T47D (cell line): ENCODE measurements at regions not wholly inside any gene's neighbourhood (a gene's known extent, or its start where the extent isn't known, plus 50 kb on each side); places are given as distances from the start of the nearest gene placed in this dataset.

Experiments used
- DNase-seq, 2 experiments: peaks; one replicate each; pipeline versions ENCODE4 v3.0.0 to v3.0.0-alpha.2; 2011 to 2012; ENCODE audit warnings: low read depth in 1 of 2, low spot score in 1 of 2
- JUND ChIP-seq: IDR thresholded peaks from 2 replicates; pipeline ENCODE4 v1.6.1; 2012; ENCODE audit warnings: low read depth
- in situ Hi-C: cut with HindIII; loops from 2 replicates; pipeline ENCODE4 v1.10.0; 2016; ENCODE audit warnings: low sequenced_read_pairs, low pct_unique_long_range_greater_than_20kb

DNA sequence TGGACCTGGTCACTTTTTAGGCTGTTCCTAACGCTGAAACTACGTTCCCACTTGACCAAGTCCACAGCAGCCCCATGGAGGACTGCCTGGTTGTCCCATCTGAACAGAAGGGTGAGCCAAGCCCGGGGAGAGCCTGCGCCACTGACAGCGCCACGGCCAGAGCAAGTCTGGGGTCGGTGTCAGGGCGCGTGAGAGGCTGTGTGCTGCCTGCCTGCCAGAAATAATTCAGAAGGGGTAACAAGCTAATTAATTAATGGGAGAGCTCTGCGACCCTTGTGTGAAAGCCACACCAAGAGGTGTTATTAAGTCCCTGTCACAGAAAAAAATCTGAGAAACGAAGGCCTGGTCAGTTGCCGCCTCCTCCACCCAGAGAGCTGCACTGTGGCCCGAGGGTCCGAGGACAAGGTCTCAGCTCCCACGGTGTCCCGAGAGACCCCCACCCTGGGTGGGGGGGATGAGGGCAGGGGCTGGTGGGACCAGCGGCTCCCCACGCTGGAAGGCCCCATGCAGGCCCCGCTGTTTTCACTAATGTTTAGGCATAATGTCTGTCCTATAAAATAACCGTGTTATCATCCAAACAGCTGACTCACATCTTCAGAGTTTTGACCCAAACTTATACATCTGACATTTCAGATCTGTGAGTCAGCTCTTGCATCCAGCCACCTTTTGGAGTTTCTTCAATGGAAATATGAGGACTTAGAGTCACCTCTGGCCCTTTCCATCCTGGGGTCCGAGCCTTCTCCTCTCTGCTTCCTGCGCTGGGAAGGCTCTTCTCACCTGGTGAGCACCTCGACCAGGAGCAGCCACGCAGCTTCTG is 58.5 kb downstream of the DLL1 start:
- TF ChIP-seq JUND: no peak
- no peak for DNase-seq
- in situ Hi-C loops: no loop called here

DNA sequence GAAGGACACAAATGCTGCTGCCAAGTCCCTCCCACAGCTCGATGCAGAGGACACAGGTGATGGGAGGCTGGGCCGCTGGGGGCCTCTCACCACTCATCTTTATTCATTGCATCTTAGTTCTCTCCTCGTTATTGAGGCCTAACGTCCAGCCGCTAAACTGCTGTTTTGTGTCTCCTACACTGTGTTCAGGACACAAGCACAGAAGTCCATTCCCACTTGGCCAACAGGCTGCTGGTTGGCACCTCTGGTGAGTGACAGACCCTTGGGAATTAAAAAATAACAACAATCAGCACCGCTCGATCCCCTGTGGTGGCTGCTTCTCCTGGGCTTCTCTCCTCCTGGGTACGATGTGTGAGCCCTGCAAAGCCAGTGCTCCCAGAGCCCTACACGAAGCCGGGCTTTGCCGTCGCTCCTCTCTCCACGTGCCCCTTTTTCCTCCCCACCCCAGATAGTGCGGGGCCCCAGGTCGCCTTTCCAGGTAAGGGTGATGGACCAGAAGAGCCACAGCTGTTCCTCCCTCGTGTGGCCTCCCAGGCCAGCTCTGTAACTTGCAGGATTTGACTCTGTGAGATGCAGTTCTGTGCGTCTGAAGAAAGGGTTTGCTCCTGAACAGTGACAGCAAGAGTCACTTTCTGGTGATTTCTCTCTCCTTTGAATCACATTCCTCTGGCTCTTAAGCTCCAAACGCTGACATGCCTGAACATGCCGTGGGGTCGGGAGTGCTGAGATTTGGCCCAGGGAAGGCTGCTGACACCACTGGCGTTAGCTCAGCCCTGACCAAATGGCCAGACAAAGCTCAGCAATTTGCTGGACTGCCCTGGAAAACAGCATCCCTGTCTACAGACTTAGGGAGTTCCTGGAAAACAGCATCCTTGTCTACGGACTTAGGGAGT is 59.3 kb downstream of the DLL1 start:
- no peak for DNase-seq
- in situ Hi-C loops: no loop called here
- TF ChIP-seq JUND: no peak

- no peak for TF ChIP-seq JUND
- in situ Hi-C loops: no loop called here
- no peak for DNase-seq
These were observed 60.2 kb downstream of the DLL1 start for GRCh38 chr6:170230520-170231292.

- no peak for TF ChIP-seq JUND
These were observed 60.9 kb downstream of the DLL1 start for GRCh38 chr6:170229851-170230519.

DNA sequence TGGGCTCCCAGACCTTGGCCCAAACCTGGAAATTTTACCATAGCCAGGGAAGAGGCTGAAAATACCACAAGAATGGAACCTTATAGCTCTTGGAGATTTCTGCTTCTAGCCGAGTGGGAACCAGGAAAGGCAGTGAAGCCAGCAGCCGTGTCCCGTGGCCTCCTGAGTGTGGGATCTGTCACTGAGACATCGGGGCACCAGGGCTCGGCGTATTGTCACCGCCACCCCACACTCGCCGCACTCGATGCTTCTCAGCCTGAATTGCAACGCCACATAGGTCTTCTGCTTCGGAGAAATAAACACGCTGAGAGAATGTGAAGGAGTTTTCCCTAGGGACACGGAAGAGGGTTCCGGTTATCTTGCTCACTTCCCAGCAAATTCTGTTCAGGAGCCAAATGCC is 61.5 kb downstream of the DLL1 start:
- in situ Hi-C loops: no loop called here
- TF ChIP-seq JUND: no peak
- DNase-seq: no peak

More at GRCh38 chr6:170229851-170230519, 60.9 kb downstream of the DLL1 start:
- no peak for DNase-seq
- in situ Hi-C loops: no loop called here

DNA sequence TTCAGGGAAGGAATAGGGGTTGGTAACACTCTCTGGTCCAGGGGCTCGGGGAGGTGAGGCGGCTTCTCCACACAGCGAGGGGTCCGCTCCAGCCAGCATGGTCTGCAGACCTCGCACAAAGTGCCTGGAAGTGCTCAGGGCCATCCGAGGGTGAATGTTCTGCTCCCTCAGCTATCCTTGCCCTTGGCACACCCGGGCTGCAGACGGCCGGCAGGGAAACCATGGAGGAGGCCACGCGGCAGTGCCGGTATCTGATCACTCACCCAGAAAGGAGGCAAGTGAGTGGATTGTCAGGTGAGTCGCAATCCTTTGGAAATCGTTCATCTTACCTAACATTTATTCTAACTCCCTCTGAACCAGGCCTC is 62.0 kb downstream of the DLL1 start:
- no peak for TF ChIP-seq JUND
- DNase-seq: no peak
- in situ Hi-C loops: no loop called here

- in situ Hi-C loops: no loop called here
- TF ChIP-seq JUND: no peak
These were observed 62.6 kb downstream of the DLL1 start for GRCh38 chr6:170227996-170228945.

GRCh38 chr6:170227521-170227983 is 63.3 kb downstream of the DLL1 start:
- TF ChIP-seq JUND: no peak
- in situ Hi-C loops: no loop called here
- no peak for DNase-seq

More at GRCh38 chr6:170227996-170228945, 62.6 kb downstream of the DLL1 start:
- DNase-seq: no peak

GRCh38 chr6:170226647-170227046 is 64.2 kb downstream of the DLL1 start:
- DNase-seq: no peak
- in situ Hi-C loops: no loop called here
- no peak for TF ChIP-seq JUND

GRCh38 chr6:170225852-170226417 is 64.9 kb downstream of the DLL1 start:
- peak in 1 of 2 experiments; percentile 91 for DNase-seq
- in situ Hi-C loops: no loop called here
- TF ChIP-seq JUND: no peak
